ENCODE measurements at regions not wholly inside any gene's neighbourhood (a gene's known extent, or its start where the extent isn't known, plus 50 kb on each side); places are given as distances from the start of the nearest gene placed in this dataset.

DNA sequence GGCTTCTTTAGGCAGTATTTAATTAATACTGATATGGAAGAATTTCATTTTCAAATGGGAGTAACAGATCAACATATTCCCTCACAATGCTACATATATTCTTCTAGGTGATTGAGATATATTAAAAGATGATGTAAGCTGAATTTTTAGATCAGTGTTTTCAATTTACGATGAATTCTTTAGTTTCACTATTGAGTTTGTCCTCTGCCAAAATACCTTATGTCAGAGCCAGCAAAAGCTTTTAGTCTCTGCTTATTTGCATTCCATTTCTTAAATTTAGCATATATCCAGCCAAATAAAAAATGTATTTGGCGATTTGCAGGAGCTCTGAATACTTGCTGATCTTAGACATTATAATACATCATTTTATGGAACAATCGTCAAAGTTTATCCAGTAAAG lies 144.3 kb downstream of the MOSPD2 start:
- TF ChIP-seq, protein P1, sequence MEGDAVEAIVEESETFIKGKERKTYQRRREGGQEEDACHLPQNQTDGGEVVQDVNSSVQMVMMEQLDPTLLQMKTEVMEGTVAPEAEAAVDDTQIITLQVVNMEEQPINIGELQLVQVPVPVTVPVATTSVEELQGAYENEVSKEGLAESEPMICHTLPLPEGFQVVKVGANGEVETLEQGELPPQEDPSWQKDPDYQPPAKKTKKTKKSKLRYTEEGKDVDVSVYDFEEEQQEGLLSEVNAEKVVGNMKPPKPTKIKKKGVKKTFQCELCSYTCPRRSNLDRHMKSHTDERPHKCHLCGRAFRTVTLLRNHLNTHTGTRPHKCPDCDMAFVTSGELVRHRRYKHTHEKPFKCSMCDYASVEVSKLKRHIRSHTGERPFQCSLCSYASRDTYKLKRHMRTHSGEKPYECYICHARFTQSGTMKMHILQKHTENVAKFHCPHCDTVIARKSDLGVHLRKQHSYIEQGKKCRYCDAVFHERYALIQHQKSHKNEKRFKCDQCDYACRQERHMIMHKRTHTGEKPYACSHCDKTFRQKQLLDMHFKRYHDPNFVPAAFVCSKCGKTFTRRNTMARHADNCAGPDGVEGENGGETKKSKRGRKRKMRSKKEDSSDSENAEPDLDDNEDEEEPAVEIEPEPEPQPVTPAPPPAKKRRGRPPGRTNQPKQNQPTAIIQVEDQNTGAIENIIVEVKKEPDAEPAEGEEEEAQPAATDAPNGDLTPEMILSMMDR (conservative IDR thresholded peaks at IDR 0.05; ENCODE audit: low read length), result no peak
- no peak for TF ChIP-seq EZH2phosphoT487 (IDR thresholded peaks at IDR 0.05; ENCODE audit: borderline replicate concordance)

Measured in Loucy (cell line).